Esophagus muscularis mucosa (tissue), 4 donors: ENCODE measurements at regions not wholly inside any gene's neighbourhood (a gene's known extent, or its start where the extent isn't known, plus 50 kb on each side); places are given as distances from the start of the nearest gene placed in this dataset.

ENCODE experiments used
- DNase-seq: peaks from one replicate; pipeline ENCODE4 v3.0.0-alpha.2; 2017; ENCODE audit errors: extremely low spot score
- H3K27ac ChIP-seq, 4 donors: fragments of 200-600 bp; sonication (generic); replicated peaks in 1 of 4; 1 replicate in 3 of 4; 2 replicates in 1 of 4; pipeline ENCODE4 v1.5.1; 2016 to 2019; ENCODE audit warnings: mild to moderate bottlenecking in 1 of 4
- H3K27me3 ChIP-seq, 4 donors: fragments of 200-600 bp; sonication (generic); one replicate each; pipeline versions ENCODE4 v1.5.1 to v1.6.0; 2016 to 2019
- H3K36me3 ChIP-seq, 4 donors: fragments of 200-600 bp; sonication (generic); one replicate each; pipeline ENCODE4 v1.5.1; 2016 to 2019
- H3K4me1 ChIP-seq, 4 donors: fragments of 200-600 bp; sonication (generic); one replicate each; pipeline ENCODE4 v1.5.1; 2016 to 2019
- H3K4me3 ChIP-seq, 4 donors: fragments of 200-600 bp; sonication (generic); 1 replicate in 2 of 4; 2 replicates in 2 of 4; pipeline ENCODE4 v1.5.1; 2016 to 2019; ENCODE audit warnings: mild to moderate bottlenecking in 4 of 4, moderate library complexity in 1 of 4
- H3K9me3 ChIP-seq, 4 donors: fragments of 200-600 bp; sonication (generic); 1 replicate in 3 of 4; 2 replicates in 1 of 4; pipeline ENCODE4 v1.5.1; 2016 to 2019
- EP300 ChIP-seq: sonication (generic); formaldehyde crosslinking; IDR thresholded peaks from one replicate; pipeline ENCODE4 v1.6.1; 2017; ENCODE audit warnings: antibody characterized with exemption
- POLR2A ChIP-seq: fragments of 450-650 bp; IDR thresholded peaks from one replicate; pipeline ENCODE4 v1.6.1; 2017; ENCODE audit warnings: antibody characterized with exemption, moderate library complexity, mild to moderate bottlenecking, low read depth
- POLR2AphosphoS5 ChIP-seq, 2 donors: sonication (generic); formaldehyde crosslinking; IDR thresholded peaks; one replicate each; pipeline ENCODE4 v1.6.1; 2017; ENCODE audit warnings: antibody characterized with exemption in 2 of 2
- WGBS: methylation state at CpG from one replicate; pipeline ENCODE4 v1.1.5; 2018; 5-methylcytosine and 5-hydroxymethylcytosine counted together
- intact Hi-C: fragments of 100-400 bp; cut with DNase I; formaldehyde crosslinking; loops from one replicate; pipeline ENCODE4 v1.15.1; 2023
- TF ChIP-seq, protein P1 (sequence below), 3 experiments: fragments of 200-600 bp in 2 of 3; fragments of 450-650 bp in 1 of 3; sonication (generic) in 2 of 3; IDR thresholded peaks; one replicate each; pipeline ENCODE4 v1.5.1; 2017 to 2019; ENCODE audit warnings: antibody characterized with exemption in 3 of 3, mild to moderate bottlenecking in 2 of 3, moderate library complexity in 1 of 3

DNA sequence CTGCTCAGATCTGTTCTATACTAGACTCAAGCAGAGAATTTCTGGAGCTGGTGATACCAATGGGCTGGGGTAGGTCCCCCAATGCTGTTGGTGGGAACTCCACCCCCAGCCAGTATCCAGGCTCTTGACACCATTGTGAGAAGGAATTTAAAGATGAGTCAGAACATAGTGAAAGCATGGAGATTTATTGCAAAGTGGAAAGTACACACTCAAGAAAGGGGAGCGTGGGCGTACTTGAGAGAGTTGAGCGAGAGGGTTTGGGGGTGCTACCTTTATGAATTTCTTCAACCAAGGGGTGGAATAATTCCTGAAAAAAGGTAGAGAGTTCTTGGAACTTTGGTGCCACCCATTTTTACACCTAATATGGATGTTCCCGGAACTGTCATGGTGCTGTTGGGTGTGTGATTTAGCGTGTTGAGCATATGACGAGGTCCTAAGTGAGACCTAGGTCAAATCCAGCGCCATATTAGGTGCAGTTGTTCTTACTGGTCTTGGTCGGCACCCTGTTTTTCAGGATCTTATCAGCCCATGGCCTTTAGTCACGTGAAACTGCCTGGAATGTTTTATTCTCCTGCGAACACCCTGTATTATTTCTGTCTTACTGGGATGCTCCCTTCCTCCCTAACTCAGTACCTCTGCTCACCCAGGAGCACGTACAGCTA is 122.0 kb upstream of the AHR start:
- no peaks in the 10 kb centered on the region for H3K27me3 ChIP-seq
- TF ChIP-seq, protein P1, sequence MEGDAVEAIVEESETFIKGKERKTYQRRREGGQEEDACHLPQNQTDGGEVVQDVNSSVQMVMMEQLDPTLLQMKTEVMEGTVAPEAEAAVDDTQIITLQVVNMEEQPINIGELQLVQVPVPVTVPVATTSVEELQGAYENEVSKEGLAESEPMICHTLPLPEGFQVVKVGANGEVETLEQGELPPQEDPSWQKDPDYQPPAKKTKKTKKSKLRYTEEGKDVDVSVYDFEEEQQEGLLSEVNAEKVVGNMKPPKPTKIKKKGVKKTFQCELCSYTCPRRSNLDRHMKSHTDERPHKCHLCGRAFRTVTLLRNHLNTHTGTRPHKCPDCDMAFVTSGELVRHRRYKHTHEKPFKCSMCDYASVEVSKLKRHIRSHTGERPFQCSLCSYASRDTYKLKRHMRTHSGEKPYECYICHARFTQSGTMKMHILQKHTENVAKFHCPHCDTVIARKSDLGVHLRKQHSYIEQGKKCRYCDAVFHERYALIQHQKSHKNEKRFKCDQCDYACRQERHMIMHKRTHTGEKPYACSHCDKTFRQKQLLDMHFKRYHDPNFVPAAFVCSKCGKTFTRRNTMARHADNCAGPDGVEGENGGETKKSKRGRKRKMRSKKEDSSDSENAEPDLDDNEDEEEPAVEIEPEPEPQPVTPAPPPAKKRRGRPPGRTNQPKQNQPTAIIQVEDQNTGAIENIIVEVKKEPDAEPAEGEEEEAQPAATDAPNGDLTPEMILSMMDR (IDR thresholded peaks at IDR 0.05), result no peak
- TF ChIP-seq EP300 (no peak), POLR2AphosphoS5 (IDR thresholded peaks at IDR 0.05) (no peak), POLR2A (no peak)
- H3K4me1 ChIP-seq, result no peaks in the 10 kb centered on the region
- WGBS, result 90% methylated on average over 11 of the region's 11 CpGs
- no peak for DNase-seq
- H3K4me3 ChIP-seq, result no peak overlapping the region
- H3K27ac ChIP-seq, result no peak overlapping the region
- peaks cover 0 to 4% (median 0%) of the 10 kb centered on the region in 4 donors for H3K9me3 ChIP-seq
- intact Hi-C loops, result no loop called here
- no peaks in the 10 kb centered on the region for H3K36me3 ChIP-seq

- Histone ChIP-seq H3K27ac (no peak overlapping the region), H3K36me3 (no peaks in the 10 kb centered on the region), H3K9me3 (no peaks in the 10 kb centered on the region), H3K4me1 (peaks cover 0 to 3% (median under 1%) of the 10 kb centered on the region in 4 donors), H3K27me3 (no peaks in the 10 kb centered on the region), H3K4me3 (no peak overlapping the region)
- intact Hi-C loops, result no loop called here
- WGBS, result 86% methylated on average over 2 of the region's 2 CpGs
- TF ChIP-seq EP300 (no peak), POLR2A (no peak), POLR2AphosphoS5 (IDR thresholded peaks at IDR 0.05) (no peak)
- TF ChIP-seq, protein P1 (IDR thresholded peaks at IDR 0.05), result no peak
- DNase-seq, result no peak
Observed at GRCh38 chr7:17178545-17178944, 119.9 kb upstream of the AHR start.

DNA sequence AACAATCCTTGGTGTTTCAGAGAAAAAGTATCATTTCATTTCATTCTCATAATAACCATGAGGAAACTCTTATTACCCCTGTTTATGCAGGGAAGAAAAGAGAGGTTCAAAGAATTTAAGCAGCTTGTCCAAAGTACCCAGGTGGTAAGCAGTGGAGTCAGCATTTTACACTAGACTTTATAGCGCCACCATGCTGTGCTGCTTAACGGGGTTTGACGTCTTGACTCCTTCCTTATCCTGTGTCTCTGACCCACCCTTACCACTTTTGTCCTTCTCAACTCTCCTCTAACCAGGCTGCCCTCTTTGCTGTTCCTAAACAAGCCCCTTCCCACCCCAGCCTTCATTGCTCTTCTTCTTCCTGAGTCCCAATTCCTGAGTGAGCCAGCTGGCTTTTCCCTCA is 117.0 kb upstream of the AHR start:
- peaks cover 0 to 22% (median 6%) of the 10 kb centered on the region in 4 donors for H3K4me1 ChIP-seq
- TF ChIP-seq, protein P1 (IDR thresholded peaks at IDR 0.05), result no peak
- TF ChIP-seq POLR2A (no peak), POLR2AphosphoS5 (IDR thresholded peaks at IDR 0.05) (no peak), EP300 (no peak)
- intact Hi-C loops, result no loop called here
- no peaks in the 10 kb centered on the region for H3K27me3 ChIP-seq
- no peak for DNase-seq
- H3K27ac ChIP-seq, result no peak overlapping the region
- WGBS, result 75% methylated on average over 3 of the region's 3 CpGs
- H3K9me3 ChIP-seq, result no peaks in the 10 kb centered on the region
- no peaks in the 10 kb centered on the region for H3K36me3 ChIP-seq
- no peak overlapping the region for H3K4me3 ChIP-seq

- 58% methylated on average over 2 of the region's 2 CpGs for WGBS
- TF ChIP-seq, protein P1 (IDR thresholded peaks at IDR 0.05), result no peak
- TF ChIP-seq POLR2A (no peak), POLR2AphosphoS5 (IDR thresholded peaks at IDR 0.05) (no peak), EP300 (no peak)
- no peak overlapping the region for H3K4me3 ChIP-seq
Observed at GRCh38 chr7:17183630-17184328, 114.7 kb upstream of the AHR start.

More at GRCh38 chr7:17183630-17184328, 114.7 kb upstream of the AHR start:
- H3K9me3 ChIP-seq, result no peaks in the 10 kb centered on the region
- H3K4me1 ChIP-seq, result peaks cover 0 to 22% (median 6%) of the 10 kb centered on the region in 4 donors
- intact Hi-C loops, result no loop called here
- H3K27ac ChIP-seq, result no peak overlapping the region
- DNase-seq, result no peak
- no peaks in the 10 kb centered on the region for H3K36me3 ChIP-seq
- no peaks in the 10 kb centered on the region for H3K27me3 ChIP-seq
